Nephron (organoid): ENCODE measurements at regions not wholly inside any gene's neighbourhood (a gene's known extent, or its start where the extent isn't known, plus 50 kb on each side); places are given as distances from the start of the nearest gene placed in this dataset.

Source experiments
- H3K27ac Mint-ChIP-seq, 3 experiments: 2 replicates each; pipeline ENCODE4 v1.8.0; 2020; ENCODE audit warnings: mixed read lengths in 3 of 3, mild to moderate bottlenecking in 2 of 3, moderate library complexity in 1 of 3
- H3K27me3 Mint-ChIP-seq: 2 replicates; pipeline ENCODE4 v1.8.0; 2021; ENCODE audit warnings: low read depth, mild to moderate bottlenecking, moderate library complexity, mixed read lengths
- H3K36me3 Mint-ChIP-seq: 2 replicates; pipeline ENCODE4 v1.8.0; 2020; ENCODE audit warnings: low read depth, mixed read lengths
- H3K4me1 Mint-ChIP-seq: 2 replicates; pipeline ENCODE4 v1.8.0; 2020; ENCODE audit warnings: mixed read lengths
- H3K4me3 Mint-ChIP-seq, 3 experiments: 2 replicates each; pipeline ENCODE4 v1.8.0; 2020; ENCODE audit warnings: mild to moderate bottlenecking in 3 of 3, mixed read lengths in 3 of 3, moderate library complexity in 2 of 3
- H3K9me3 Mint-ChIP-seq: 2 replicates; pipeline ENCODE4 v1.8.0; 2020; ENCODE audit warnings: mixed read lengths
- TF ChIP-seq, protein P1 (sequence below), 3 experiments: fragments of 200-600 bp; sonication (generic); IDR thresholded peaks; one replicate each; pipeline ENCODE4 v1.5.0; 2021; ENCODE audit warnings: antibody characterized with exemption in 3 of 3; ENCODE audit not compliant: unreplicated experiment in 3 of 3

GRCh38 chr9:126096340-126096739 lies 230.3 kb upstream of the MVB12B start:
- H3K27ac Mint-ChIP-seq, result no peak overlapping the region
- H3K36me3 Mint-ChIP-seq, result no peaks in the 10 kb centered on the region
- H3K4me1 Mint-ChIP-seq, result peaks cover 6% of the 10 kb centered on the region
- peaks cover 3% of the 10 kb centered on the region for H3K9me3 Mint-ChIP-seq
- no peak overlapping the region for H3K4me3 Mint-ChIP-seq
- peaks cover 18% of the 10 kb centered on the region for H3K27me3 Mint-ChIP-seq
- TF ChIP-seq, protein P1, sequence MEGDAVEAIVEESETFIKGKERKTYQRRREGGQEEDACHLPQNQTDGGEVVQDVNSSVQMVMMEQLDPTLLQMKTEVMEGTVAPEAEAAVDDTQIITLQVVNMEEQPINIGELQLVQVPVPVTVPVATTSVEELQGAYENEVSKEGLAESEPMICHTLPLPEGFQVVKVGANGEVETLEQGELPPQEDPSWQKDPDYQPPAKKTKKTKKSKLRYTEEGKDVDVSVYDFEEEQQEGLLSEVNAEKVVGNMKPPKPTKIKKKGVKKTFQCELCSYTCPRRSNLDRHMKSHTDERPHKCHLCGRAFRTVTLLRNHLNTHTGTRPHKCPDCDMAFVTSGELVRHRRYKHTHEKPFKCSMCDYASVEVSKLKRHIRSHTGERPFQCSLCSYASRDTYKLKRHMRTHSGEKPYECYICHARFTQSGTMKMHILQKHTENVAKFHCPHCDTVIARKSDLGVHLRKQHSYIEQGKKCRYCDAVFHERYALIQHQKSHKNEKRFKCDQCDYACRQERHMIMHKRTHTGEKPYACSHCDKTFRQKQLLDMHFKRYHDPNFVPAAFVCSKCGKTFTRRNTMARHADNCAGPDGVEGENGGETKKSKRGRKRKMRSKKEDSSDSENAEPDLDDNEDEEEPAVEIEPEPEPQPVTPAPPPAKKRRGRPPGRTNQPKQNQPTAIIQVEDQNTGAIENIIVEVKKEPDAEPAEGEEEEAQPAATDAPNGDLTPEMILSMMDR (IDR thresholded peaks at IDR 0.05; ENCODE audit: unreplicated experiment in 3 of 3), result no peak

DNA sequence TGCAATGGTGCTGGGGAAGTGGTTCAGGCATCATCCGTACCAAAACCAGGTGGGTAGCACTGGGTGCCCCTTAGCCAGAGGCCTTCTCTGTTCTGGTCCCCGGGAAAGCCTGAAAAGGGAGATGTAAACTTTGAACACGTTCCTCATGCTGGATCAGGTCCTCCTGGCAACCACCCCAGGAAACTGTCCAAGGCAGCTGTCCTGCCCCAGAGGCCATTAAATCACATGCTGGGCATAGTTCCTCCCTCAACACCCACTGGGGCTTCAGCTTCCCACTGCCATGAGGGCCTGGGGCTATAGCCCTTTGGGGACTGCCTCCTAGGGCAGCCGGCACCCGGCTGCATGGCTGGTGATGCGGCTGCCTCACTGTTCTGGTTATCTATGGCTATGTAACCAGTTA lies 228.9 kb upstream of the MVB12B start:
- peaks cover 3% of the 10 kb centered on the region for H3K9me3 Mint-ChIP-seq
- no peak overlapping the region for H3K27ac Mint-ChIP-seq
- TF ChIP-seq, protein P1 (IDR thresholded peaks at IDR 0.05; ENCODE audit: unreplicated experiment in 3 of 3), result no peak
- peaks cover 6% of the 10 kb centered on the region for H3K4me1 Mint-ChIP-seq
- no peaks in the 10 kb centered on the region for H3K36me3 Mint-ChIP-seq
- H3K27me3 Mint-ChIP-seq, result peaks cover 14% of the 10 kb centered on the region
- H3K4me3 Mint-ChIP-seq, result no peak overlapping the region

GRCh38 chr9:126106404-126106803 lies 220.2 kb upstream of the MVB12B start:
- Mint-ChIP-seq H3K27me3 (peaks cover 61% of the 10 kb centered on the region), H3K36me3 (no peaks in the 10 kb centered on the region), H3K9me3 (no peaks in the 10 kb centered on the region), H3K4me1 (no peaks in the 10 kb centered on the region), H3K27ac (no peak overlapping the region), H3K4me3 (no peak overlapping the region)
- TF ChIP-seq, protein P1 (IDR thresholded peaks at IDR 0.05; ENCODE audit: unreplicated experiment in 3 of 3), result no peak

- Mint-ChIP-seq H3K27me3 (peaks cover 72% of the 10 kb centered on the region), H3K9me3 (no peaks in the 10 kb centered on the region), H3K4me3 (no peak overlapping the region), H3K27ac (no peak overlapping the region), H3K4me1 (no peaks in the 10 kb centered on the region), H3K36me3 (no peaks in the 10 kb centered on the region)
- TF ChIP-seq, protein P1 (IDR thresholded peaks at IDR 0.05; ENCODE audit: unreplicated experiment in 3 of 3), result no peak
Observed at GRCh38 chr9:126107693-126108092, 218.9 kb upstream of the MVB12B start.

DNA sequence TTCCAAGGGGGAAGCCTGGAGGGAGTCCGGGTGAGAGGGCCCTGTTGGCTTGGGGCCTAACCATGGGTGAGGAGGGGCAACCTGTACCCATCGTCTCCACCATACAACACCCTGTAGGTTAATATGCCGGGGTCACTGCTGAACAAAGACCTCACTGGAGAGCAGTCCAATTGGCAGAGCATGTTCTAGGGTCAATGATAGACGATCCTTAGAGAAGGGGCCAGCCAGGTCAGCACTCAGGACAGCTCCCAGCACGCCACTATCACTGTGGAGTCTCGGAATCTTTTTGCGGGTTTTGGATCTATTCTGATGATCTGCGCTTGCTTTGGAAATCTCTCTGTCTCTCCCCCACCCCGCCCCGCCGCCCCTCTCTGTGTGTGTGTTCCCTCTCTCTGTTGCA lies 218.4 kb upstream of the MVB12B start:
- no peak overlapping the region for H3K4me3 Mint-ChIP-seq
- H3K27me3 Mint-ChIP-seq, result peaks cover 73% of the 10 kb centered on the region
- no peaks in the 10 kb centered on the region for H3K4me1 Mint-ChIP-seq
- no peak overlapping the region for H3K27ac Mint-ChIP-seq
- TF ChIP-seq, protein P1 (IDR thresholded peaks at IDR 0.05; ENCODE audit: unreplicated experiment in 3 of 3), result no peak
- H3K36me3 Mint-ChIP-seq, result no peaks in the 10 kb centered on the region
- no peaks in the 10 kb centered on the region for H3K9me3 Mint-ChIP-seq

DNA sequence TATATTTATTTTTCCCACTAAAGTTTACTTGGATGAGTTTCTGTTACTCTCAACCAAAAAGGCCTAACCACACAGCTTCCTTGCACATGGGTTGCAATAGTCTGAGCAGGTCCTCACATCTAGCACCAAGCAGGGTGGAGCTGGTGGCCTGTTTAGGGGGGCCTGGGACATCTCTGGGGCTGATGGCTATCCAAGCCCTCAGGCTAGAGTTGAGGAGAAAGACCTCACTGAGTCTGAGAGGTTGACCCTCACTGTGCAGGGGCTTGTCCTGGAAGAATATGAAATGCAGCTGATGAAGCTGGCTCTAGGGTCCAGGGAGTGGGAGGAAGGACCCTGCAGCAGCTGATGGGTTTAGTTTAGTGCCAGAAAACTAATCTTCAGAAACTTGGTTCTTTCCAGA lies 217.1 kb upstream of the MVB12B start:
- Mint-ChIP-seq H3K27me3 (peaks cover 75% of the 10 kb centered on the region), H3K36me3 (no peaks in the 10 kb centered on the region), H3K4me3 (no peak overlapping the region), H3K27ac (no peak overlapping the region), H3K4me1 (no peaks in the 10 kb centered on the region), H3K9me3 (no peaks in the 10 kb centered on the region)
- TF ChIP-seq, protein P1 (IDR thresholded peaks at IDR 0.05; ENCODE audit: unreplicated experiment in 3 of 3), result no peak
